PC-3 (cell line): ENCODE measurements at regions not wholly inside any gene's neighbourhood (a gene's known extent, or its start where the extent isn't known, plus 50 kb on each side); places are given as distances from the start of the nearest gene placed in this dataset.

ENCODE experiments used
- CTCF ChIP-seq: fragments of 300-600 bp; sonication (generic); conservative IDR thresholded peaks from 2 replicates; pipeline ENCODE4 v1.5.1; 2017; ENCODE audit warnings: antibody characterized with exemption, low read depth, mild to moderate bottlenecking, low read length
- EZH2 ChIP-seq: fragments of 300-600 bp; sonication (generic); IDR thresholded peaks from one replicate; pipeline ENCODE4 v1.6.1; 2017; ENCODE audit warnings: antibody characterized with exemption, mild to moderate bottlenecking, low read length; ENCODE audit not compliant: unreplicated experiment
- EZH2phosphoT487 ChIP-seq: fragments of 300-600 bp; sonication (generic); IDR thresholded peaks from 2 replicates; pipeline ENCODE4 v1.6.1; 2018; ENCODE audit warnings: mild to moderate bottlenecking, antibody characterized with exemption, low read length, borderline replicate concordance

DNA sequence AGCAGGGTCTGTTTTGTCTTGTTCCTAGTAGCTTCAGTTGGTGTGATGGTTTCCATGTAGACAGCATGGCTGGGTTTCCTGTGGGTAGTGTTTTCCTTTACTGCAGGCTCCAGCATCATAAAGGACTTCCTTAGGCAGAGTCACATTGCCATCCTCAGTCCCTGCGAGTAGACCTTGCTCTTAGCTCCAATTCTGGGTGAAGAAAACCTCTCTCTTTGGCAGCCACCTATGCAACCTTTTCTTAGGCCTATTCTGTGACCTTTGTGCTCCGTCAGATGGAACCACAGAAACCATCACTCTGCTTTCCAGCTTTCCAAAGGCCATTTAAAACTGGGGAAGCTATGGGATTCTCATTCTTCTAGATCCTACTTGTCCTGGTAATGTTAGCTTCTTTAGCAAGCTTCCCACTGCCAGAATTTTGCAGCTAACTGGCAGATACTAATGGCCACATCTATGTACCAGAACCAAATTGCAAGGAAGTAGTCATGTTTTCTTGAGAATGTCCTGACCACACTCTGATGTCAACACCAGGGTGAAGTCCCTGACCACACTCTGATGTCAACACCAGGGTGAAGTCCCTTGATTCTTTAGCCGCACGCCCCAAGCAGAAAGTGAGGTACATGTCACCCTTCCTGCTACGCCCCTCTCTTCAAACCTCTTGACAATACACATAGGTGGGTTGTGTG is 646.6 kb upstream of the HS3ST5 start:
- TF ChIP-seq CTCF (no peak), EZH2 (no peak), EZH2phosphoT487 (no peak)
